Ishikawa (cell line): ENCODE measurements at regions not wholly inside any gene's neighbourhood (a gene's known extent, or its start where the extent isn't known, plus 50 kb on each side); places are given as distances from the start of the nearest gene placed in this dataset.

Experiments used
- CEBPB ChIP-seq: IDR thresholded peaks from 2 replicates; pipeline ENCODE4 v1.6.1; 2012
- CREB1 ChIP-seq: IDR thresholded peaks from 2 replicates; pipeline ENCODE4 v1.6.1; 2012; ENCODE audit warnings: low read depth
- EGR1 ChIP-seq: IDR thresholded peaks from 2 replicates; pipeline ENCODE4 v1.6.1; 2012
- EP300 ChIP-seq: IDR thresholded peaks from 2 replicates; pipeline ENCODE4 v1.6.1; 2012; ENCODE audit warnings: borderline replicate concordance
- FOXM1 ChIP-seq: IDR thresholded peaks from 2 replicates; pipeline ENCODE4 v1.6.1; 2012; ENCODE audit warnings: low read depth, borderline replicate concordance
- MAX ChIP-seq: IDR thresholded peaks from 2 replicates; pipeline ENCODE4 v1.6.1; 2012
- NFIC ChIP-seq: IDR thresholded peaks from 2 replicates; pipeline ENCODE4 v1.6.1; 2012
- RAD21 ChIP-seq: IDR thresholded peaks from 2 replicates; pipeline ENCODE4 v1.6.1; 2012; ENCODE audit warnings: low read depth
- REST ChIP-seq: IDR thresholded peaks from 2 replicates; pipeline ENCODE4 v1.6.1; 2012; ENCODE audit warnings: low read depth, mild to moderate bottlenecking
- TAF1 ChIP-seq: IDR thresholded peaks from 2 replicates; pipeline ENCODE4 v1.6.1; 2012; ENCODE audit warnings: low read depth, mild to moderate bottlenecking
- TCF12 ChIP-seq: IDR thresholded peaks from 2 replicates; pipeline ENCODE4 v1.6.1; 2012; ENCODE audit warnings: low read depth
- TEAD4 ChIP-seq: IDR thresholded peaks from 2 replicates; pipeline ENCODE4 v1.6.1; 2012
- USF1 ChIP-seq: IDR thresholded peaks from 2 replicates; pipeline ENCODE4 v1.6.1; 2012
- YY1 ChIP-seq: IDR thresholded peaks from 2 replicates; pipeline ENCODE4 v1.6.1; 2012; ENCODE audit warnings: low read depth
- ZBTB7A ChIP-seq: IDR thresholded peaks from 2 replicates; pipeline ENCODE4 v1.6.1; 2012; ENCODE audit warnings: low read depth

- TF ChIP-seq CREB1 (no peak), CEBPB (no peak), RAD21 (no peak), EGR1 (no peak), TEAD4 (no peak), EP300 (no peak), TAF1 (no peak), ZBTB7A (no peak), NFIC (no peak), FOXM1 (no peak), TCF12 (no peak), MAX (no peak), YY1 (no peak), USF1 (no peak), REST (no peak)
These were observed 409.9 kb downstream of the CPS1 start for GRCh38 chr2:210966330-210966729.

- TF ChIP-seq RAD21, result no peak
- no peak for TF ChIP-seq USF1
- TF ChIP-seq CREB1, result no peak
These were observed 415.0 kb downstream of the CPS1 start for GRCh38 chr2:210971431-210971830.

GRCh38 chr2:210991107-210991506, 434.7 kb downstream of the CPS1 start:
- TF ChIP-seq TEAD4 (no peak), FOXM1 (no peak), USF1 (no peak), CREB1 (no peak), REST (no peak), TCF12 (no peak), YY1 (no peak), TAF1 (no peak), ZBTB7A (no peak), RAD21 (no peak), MAX (no peak), CEBPB (no peak)

GRCh38 chr2:210994104-210994503, 437.7 kb downstream of the CPS1 start:
- TF ChIP-seq USF1 (no peak), EGR1 (no peak), CEBPB (no peak), CREB1 (no peak), ZBTB7A (no peak), EP300 (no peak), YY1 (no peak), REST (no peak), TEAD4 (no peak), RAD21 (no peak)
